ENCODE measurements at regions not wholly inside any gene's neighbourhood (a gene's known extent, or its start where the extent isn't known, plus 50 kb on each side); places are given as distances from the start of the nearest gene placed in this dataset.

- H3K27ac ChIP-seq = no peak overlapping the region
- no peak for DNase-seq (ENCODE audit: low read depth, low spot score)
- no peaks in the 10 kb centered on the region for H3K36me3 ChIP-seq (ENCODE audit: insufficient read depth, low read length)
- H3K9me3 ChIP-seq (ENCODE audit: low read depth, low read length) = no peaks in the 10 kb centered on the region
- H3K9ac ChIP-seq (ENCODE audit: insufficient read length) = no peak overlapping the region
- H3K4me3 ChIP-seq = no peak overlapping the region
- TF ChIP-seq POLR2AphosphoS5 (IDR thresholded peaks at IDR 0.05; ENCODE audit: borderline replicate concordance, low read depth, low read length) (no peak), FOXP2 (optimal IDR thresholded peaks at IDR 0.05; ENCODE audit: control extremely low read depth, extremely low read length, insufficient read depth) (no peak), EZH2 (IDR thresholded peaks at IDR 0.05) (no peak)
Observed at GRCh38 chr14:83746336-83746735, 1783.6 kb upstream of the FLRT2 start.

- no peak for DNase-seq (ENCODE audit: low read depth, low spot score)
- TF ChIP-seq EZH2 (IDR thresholded peaks at IDR 0.05) (no peak), FOXP2 (optimal IDR thresholded peaks at IDR 0.05; ENCODE audit: control extremely low read depth, extremely low read length, insufficient read depth) (no peak), POLR2AphosphoS5 (IDR thresholded peaks at IDR 0.05; ENCODE audit: borderline replicate concordance, low read depth, low read length) (no peak)
- H3K9ac ChIP-seq (ENCODE audit: insufficient read length) = no peak overlapping the region
- no peaks in the 10 kb centered on the region for H3K9me3 ChIP-seq (ENCODE audit: low read depth, low read length)
- no peaks in the 10 kb centered on the region for H3K36me3 ChIP-seq (ENCODE audit: insufficient read depth, low read length)
- H3K4me3 ChIP-seq = no peak overlapping the region
- no peak overlapping the region for H3K27ac ChIP-seq
Observed at GRCh38 chr14:83757916-83758315, 1772.0 kb upstream of the FLRT2 start.

- Histone ChIP-seq H3K36me3 (ENCODE audit: insufficient read depth, low read length) (no peaks in the 10 kb centered on the region), H3K27ac (no peak overlapping the region), H3K9ac (ENCODE audit: insufficient read length) (no peak overlapping the region), H3K4me3 (no peak overlapping the region), H3K9me3 (ENCODE audit: low read depth, low read length) (no peaks in the 10 kb centered on the region)
- TF ChIP-seq EZH2 (IDR thresholded peaks at IDR 0.05) = no peak
- TF ChIP-seq POLR2AphosphoS5 (IDR thresholded peaks at IDR 0.05; ENCODE audit: borderline replicate concordance, low read depth, low read length) = no peak
- DNase-seq (ENCODE audit: low read depth, low spot score) = no peak
Observed at GRCh38 chr14:83764656-83765599, 1765.0 kb upstream of the FLRT2 start.

- H3K36me3 ChIP-seq (ENCODE audit: insufficient read depth, low read length) = no peaks in the 10 kb centered on the region
- H3K27ac ChIP-seq = no peak overlapping the region
- no peaks in the 10 kb centered on the region for H3K9me3 ChIP-seq (ENCODE audit: low read depth, low read length)
- peak; percentile 42 for DNase-seq (ENCODE audit: low read depth, low spot score)
- no peak overlapping the region for H3K4me3 ChIP-seq
- no peak for TF ChIP-seq FOXP2 (optimal IDR thresholded peaks at IDR 0.05; ENCODE audit: control extremely low read depth, extremely low read length, insufficient read depth)
- TF ChIP-seq POLR2AphosphoS5 (IDR thresholded peaks at IDR 0.05; ENCODE audit: borderline replicate concordance, low read depth, low read length) = no peak
- no peak for TF ChIP-seq EZH2 (IDR thresholded peaks at IDR 0.05)
- no peak overlapping the region for H3K9ac ChIP-seq (ENCODE audit: insufficient read length)
Observed at GRCh38 chr14:83777516-83777915, 1752.4 kb upstream of the FLRT2 start.

GRCh38 chr14:83779266-83779665 lies 1750.7 kb upstream of the FLRT2 start:
- no peaks in the 10 kb centered on the region for H3K36me3 ChIP-seq (ENCODE audit: insufficient read depth, low read length)
- H3K4me3 ChIP-seq = no peak overlapping the region
- no peaks in the 10 kb centered on the region for H3K9me3 ChIP-seq (ENCODE audit: low read depth, low read length)
- no peak for TF ChIP-seq FOXP2 (optimal IDR thresholded peaks at IDR 0.05; ENCODE audit: control extremely low read depth, extremely low read length, insufficient read depth)
- no peak for TF ChIP-seq POLR2AphosphoS5 (IDR thresholded peaks at IDR 0.05; ENCODE audit: borderline replicate concordance, low read depth, low read length)
- TF ChIP-seq EZH2 (IDR thresholded peaks at IDR 0.05) = no peak
- H3K9ac ChIP-seq (ENCODE audit: insufficient read length) = no peak overlapping the region
- H3K27ac ChIP-seq = no peak overlapping the region
- no peak for DNase-seq (ENCODE audit: low read depth, low spot score)

- Histone ChIP-seq H3K36me3 (ENCODE audit: insufficient read depth, low read length) (no peaks in the 10 kb centered on the region), H3K9ac (ENCODE audit: insufficient read length) (no peak overlapping the region), H3K4me3 (no peak overlapping the region), H3K27ac (no peak overlapping the region), H3K9me3 (ENCODE audit: low read depth, low read length) (no peaks in the 10 kb centered on the region)
- no peak for DNase-seq (ENCODE audit: low read depth, low spot score)
- no peak for TF ChIP-seq POLR2AphosphoS5 (IDR thresholded peaks at IDR 0.05; ENCODE audit: borderline replicate concordance, low read depth, low read length)
- no peak for TF ChIP-seq FOXP2 (optimal IDR thresholded peaks at IDR 0.05; ENCODE audit: control extremely low read depth, extremely low read length, insufficient read depth)
- no peak for TF ChIP-seq EZH2 (IDR thresholded peaks at IDR 0.05)
Observed at GRCh38 chr14:83780321-83780720, 1749.6 kb upstream of the FLRT2 start.

GRCh38 chr14:83798421-83798820 lies 1731.5 kb upstream of the FLRT2 start:
- no peak overlapping the region for H3K9ac ChIP-seq (ENCODE audit: insufficient read length)
- TF ChIP-seq POLR2AphosphoS5 (IDR thresholded peaks at IDR 0.05; ENCODE audit: borderline replicate concordance, low read depth, low read length) (no peak), FOXP2 (optimal IDR thresholded peaks at IDR 0.05; ENCODE audit: control extremely low read depth, extremely low read length, insufficient read depth) (no peak), EZH2 (IDR thresholded peaks at IDR 0.05) (no peak)
- no peak for DNase-seq (ENCODE audit: low read depth, low spot score)
- no peak overlapping the region for H3K4me3 ChIP-seq
- no peak overlapping the region for H3K27ac ChIP-seq
- H3K36me3 ChIP-seq (ENCODE audit: insufficient read depth, low read length) = no peaks in the 10 kb centered on the region
- no peaks in the 10 kb centered on the region for H3K9me3 ChIP-seq (ENCODE audit: low read depth, low read length)

- Histone ChIP-seq H3K36me3 (ENCODE audit: insufficient read depth, low read length) (no peaks in the 10 kb centered on the region), H3K27ac (no peak overlapping the region), H3K9me3 (ENCODE audit: low read depth, low read length) (no peaks in the 10 kb centered on the region)
Observed at GRCh38 chr14:83799233-83799632, 1730.7 kb upstream of the FLRT2 start.

More at GRCh38 chr14:83799233-83799632, 1730.7 kb upstream of the FLRT2 start:
- no peak for TF ChIP-seq FOXP2 (optimal IDR thresholded peaks at IDR 0.05; ENCODE audit: control extremely low read depth, extremely low read length, insufficient read depth)
- no peak for TF ChIP-seq EZH2 (IDR thresholded peaks at IDR 0.05)
- TF ChIP-seq POLR2AphosphoS5 (IDR thresholded peaks at IDR 0.05; ENCODE audit: borderline replicate concordance, low read depth, low read length) = no peak
- H3K4me3 ChIP-seq = no peak overlapping the region
- no peak for DNase-seq (ENCODE audit: low read depth, low spot score)
- no peak overlapping the region for H3K9ac ChIP-seq (ENCODE audit: insufficient read length)
